ENCODE measurements at regions not wholly inside any gene's neighbourhood (a gene's known extent, or its start where the extent isn't known, plus 50 kb on each side); places are given as distances from the start of the nearest gene placed in this dataset.

- TF ChIP-seq CTCF (IDR thresholded peaks at IDR 0.05 in 8 of 11, conservative IDR thresholded peaks at IDR 0.05 in 3 of 11) (no peak), POLR2A (IDR thresholded peaks at IDR 0.05) (no peak), POLR2AphosphoS5 (IDR thresholded peaks at IDR 0.05) (no peak)
Observed at GRCh38 chr5:167861928-167862426, 429.5 kb upstream of the WWC1 start.
